ENCODE measurements at regions not wholly inside any gene's neighbourhood (a gene's known extent, or its start where the extent isn't known, plus 50 kb on each side); places are given as distances from the start of the nearest gene placed in this dataset.

DNA sequence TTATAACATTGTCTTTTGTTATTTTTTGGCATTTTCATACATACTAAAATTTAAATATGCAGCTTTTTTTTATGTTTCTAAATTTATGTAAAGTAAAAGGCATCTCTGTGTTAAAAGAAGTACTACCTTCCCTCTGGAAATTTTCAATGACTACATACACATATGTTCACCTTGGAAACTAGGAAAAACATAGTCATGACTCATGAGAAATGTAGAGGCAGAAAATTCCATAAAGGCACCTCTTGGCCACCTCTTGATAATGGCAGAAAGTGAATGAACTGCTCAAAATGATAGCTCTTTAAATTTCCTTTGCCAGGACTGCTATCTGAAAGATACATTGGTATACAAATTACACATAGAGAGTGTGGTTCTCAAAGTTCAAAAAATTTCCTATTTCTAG is 889.1 kb upstream of the ZEB2 start:
- TF ChIP-seq, protein P1, sequence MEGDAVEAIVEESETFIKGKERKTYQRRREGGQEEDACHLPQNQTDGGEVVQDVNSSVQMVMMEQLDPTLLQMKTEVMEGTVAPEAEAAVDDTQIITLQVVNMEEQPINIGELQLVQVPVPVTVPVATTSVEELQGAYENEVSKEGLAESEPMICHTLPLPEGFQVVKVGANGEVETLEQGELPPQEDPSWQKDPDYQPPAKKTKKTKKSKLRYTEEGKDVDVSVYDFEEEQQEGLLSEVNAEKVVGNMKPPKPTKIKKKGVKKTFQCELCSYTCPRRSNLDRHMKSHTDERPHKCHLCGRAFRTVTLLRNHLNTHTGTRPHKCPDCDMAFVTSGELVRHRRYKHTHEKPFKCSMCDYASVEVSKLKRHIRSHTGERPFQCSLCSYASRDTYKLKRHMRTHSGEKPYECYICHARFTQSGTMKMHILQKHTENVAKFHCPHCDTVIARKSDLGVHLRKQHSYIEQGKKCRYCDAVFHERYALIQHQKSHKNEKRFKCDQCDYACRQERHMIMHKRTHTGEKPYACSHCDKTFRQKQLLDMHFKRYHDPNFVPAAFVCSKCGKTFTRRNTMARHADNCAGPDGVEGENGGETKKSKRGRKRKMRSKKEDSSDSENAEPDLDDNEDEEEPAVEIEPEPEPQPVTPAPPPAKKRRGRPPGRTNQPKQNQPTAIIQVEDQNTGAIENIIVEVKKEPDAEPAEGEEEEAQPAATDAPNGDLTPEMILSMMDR (IDR thresholded peaks at IDR 0.05) = no peak
- peaks cover 0 to 4% of the 10 kb centered on the region in 2 donors for H3K4me1 ChIP-seq

DNA sequence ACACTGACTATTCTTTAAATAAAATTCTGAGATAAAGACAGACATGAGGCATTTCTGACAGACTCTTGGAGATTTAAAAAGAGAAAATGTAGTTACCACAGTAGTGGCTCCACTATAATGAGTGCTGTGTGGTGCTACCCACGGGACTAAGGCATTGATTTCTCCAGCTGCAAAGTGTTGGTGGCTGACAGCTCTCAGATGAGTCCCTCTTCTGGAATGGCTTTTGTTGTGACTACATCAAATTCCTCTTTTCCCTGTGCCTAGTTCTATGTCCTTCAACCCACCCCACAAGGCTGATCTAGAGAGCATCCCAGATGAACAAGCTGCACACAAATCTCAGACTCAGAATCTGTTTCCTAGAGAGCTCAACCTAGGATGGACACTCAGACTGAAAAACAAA is 884.8 kb upstream of the ZEB2 start:
- ATAC-seq (no peak), DNase-seq (no peak)
- Histone ChIP-seq H3K9me3 (no peaks in the 10 kb centered on the region), H3K36me3 (no peaks in the 10 kb centered on the region), H3K4me1 (no peaks in the 10 kb centered on the region), H3K27ac (no peak overlapping the region), H3K4me3 (no peak overlapping the region), H3K27me3 (no peaks in the 10 kb centered on the region)
- intact Hi-C loops (cut with DNase I) = no loop called here
- TF ChIP-seq, protein P1 (IDR thresholded peaks at IDR 0.05) = no peak

More for the DNA sequence above, 889.1 kb upstream of the ZEB2 start:
- Histone ChIP-seq H3K4me3 (no peak overlapping the region), H3K36me3 (no peaks in the 10 kb centered on the region), H3K9me3 (no peaks in the 10 kb centered on the region), H3K27ac (no peak overlapping the region), H3K27me3 (no peaks in the 10 kb centered on the region)
- ATAC-seq (no peak), DNase-seq (no peak)
- intact Hi-C loops (cut with DNase I) = no loop called here

DNA sequence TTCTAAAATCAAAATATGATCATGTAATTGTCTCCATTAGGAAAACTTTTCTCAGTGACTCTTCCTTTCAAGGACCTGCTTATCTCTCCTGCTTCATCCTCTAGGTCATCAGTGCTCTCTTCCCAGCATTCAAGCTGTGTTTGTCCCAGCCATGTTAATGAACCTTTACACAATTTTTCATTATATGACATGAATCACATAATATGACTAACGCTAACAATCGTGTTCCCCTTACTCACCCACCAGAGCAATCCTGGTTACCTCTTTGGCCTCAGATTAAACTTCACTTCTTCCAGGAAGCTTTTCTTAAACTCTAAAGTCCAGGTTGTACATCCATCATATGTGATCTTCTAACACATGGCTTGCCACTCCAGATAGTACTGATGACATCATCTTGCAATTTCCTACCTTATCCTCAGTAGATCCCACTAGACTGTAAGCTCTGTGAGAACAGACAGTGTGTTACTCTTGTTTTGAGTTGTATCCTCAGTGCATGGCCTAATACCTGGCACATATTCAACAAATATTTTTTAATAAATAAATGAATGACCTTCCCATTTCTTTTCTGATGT is 882.9 kb upstream of the ZEB2 start:
- TF ChIP-seq, protein P1 (IDR thresholded peaks at IDR 0.05) = no peak

DNA sequence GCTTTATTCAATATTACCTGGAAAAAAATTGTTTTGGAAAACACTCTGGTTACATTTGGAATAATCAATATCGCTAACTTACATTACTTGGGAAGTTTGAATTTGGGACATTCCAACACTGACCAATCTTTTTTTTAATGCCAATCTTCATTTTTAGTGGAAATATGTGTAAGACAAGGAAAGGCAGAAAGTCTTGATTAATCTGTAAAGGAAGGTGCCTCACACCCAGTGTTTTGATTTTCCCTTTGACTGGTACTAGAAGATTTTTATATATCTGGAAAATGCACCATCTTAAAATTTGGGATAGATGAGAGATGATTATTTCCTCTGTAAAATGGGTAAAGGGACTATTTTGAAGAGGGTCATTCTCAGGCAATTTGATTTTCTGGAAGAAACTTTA is 879.2 kb upstream of the ZEB2 start:
- Histone ChIP-seq H3K27me3 (no peaks in the 10 kb centered on the region), H3K9me3 (no peaks in the 10 kb centered on the region), H3K4me1 (no peaks in the 10 kb centered on the region), H3K4me3 (no peak overlapping the region), H3K36me3 (no peaks in the 10 kb centered on the region), H3K27ac (no peak overlapping the region)
- ATAC-seq (no peak), DNase-seq (no peak)
- TF ChIP-seq, protein P1 (IDR thresholded peaks at IDR 0.05) = no peak
- intact Hi-C loops (cut with DNase I) = no loop called here

More for the DNA sequence above, 882.9 kb upstream of the ZEB2 start:
- intact Hi-C loops (cut with DNase I) = no loop called here
- no peak overlapping the region for H3K4me3 ChIP-seq
- no peaks in the 10 kb centered on the region for H3K4me1 ChIP-seq
- DNase-seq = no peak
- H3K27me3 ChIP-seq = no peaks in the 10 kb centered on the region
- ATAC-seq = no peak
- H3K27ac ChIP-seq = no peak overlapping the region
- no peaks in the 10 kb centered on the region for H3K9me3 ChIP-seq
- H3K36me3 ChIP-seq = no peaks in the 10 kb centered on the region

DNA sequence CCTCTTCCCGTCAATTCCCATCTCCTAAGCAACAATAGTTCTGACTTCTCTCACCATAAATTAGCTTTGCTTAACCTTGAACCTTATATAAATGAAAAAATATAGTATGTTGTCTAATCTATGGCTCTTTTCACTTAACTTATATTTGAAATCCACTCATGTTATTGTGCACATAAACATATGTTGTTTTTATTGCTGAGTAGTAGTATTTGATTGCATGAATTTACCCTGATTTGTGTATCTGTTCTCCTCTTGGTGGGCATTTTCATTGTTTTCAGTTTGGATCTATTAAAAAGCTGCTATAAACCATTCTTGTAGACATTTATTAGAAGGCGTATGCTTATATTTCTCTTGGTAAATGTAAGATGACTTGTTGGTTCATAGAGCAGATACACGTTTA is 874.3 kb upstream of the ZEB2 start:
- Histone ChIP-seq H3K27me3 (no peaks in the 10 kb centered on the region), H3K9me3 (no peaks in the 10 kb centered on the region), H3K4me1 (no peaks in the 10 kb centered on the region), H3K4me3 (no peak overlapping the region), H3K27ac (no peak overlapping the region), H3K36me3 (no peaks in the 10 kb centered on the region)
- ATAC-seq = no peak
- TF ChIP-seq, protein P1 (IDR thresholded peaks at IDR 0.05) = no peak
- intact Hi-C loops (cut with DNase I) = no loop called here
- no peak for DNase-seq

Data from left lung (tissue), 4 donors.